Vagina (tissue), 2 donors: ENCODE measurements at regions not wholly inside any gene's neighbourhood (a gene's known extent, or its start where the extent isn't known, plus 50 kb on each side); places are given as distances from the start of the nearest gene placed in this dataset.

Experiments
- CTCF ChIP-seq, 3 experiments: fragments of 450-650 bp in 2 of 3; fragments of 200-600 bp in 1 of 3; sonication (generic) in 1 of 3; IDR thresholded peaks; one replicate each; pipeline ENCODE4 v1.5.1; 2017 to 2019; ENCODE audit warnings: antibody characterized with exemption in 3 of 3, mild to moderate bottlenecking in 2 of 3, moderate library complexity in 2 of 3
- POLR2A ChIP-seq, 2 donors: fragments of 450-650 bp; IDR thresholded peaks; one replicate each; pipeline ENCODE4 v1.6.1; 2017; ENCODE audit warnings: antibody characterized with exemption in 2 of 2, mild to moderate bottlenecking in 2 of 2, moderate library complexity in 2 of 2

GRCh38 chr5:2185646-2186471, 303.1 kb upstream of the IRX4 start:
- TF ChIP-seq CTCF (IDR thresholded peaks at IDR 0.05) (no peak), POLR2A (IDR thresholded peaks at IDR 0.05) (no peak)
